ENCODE measurements at regions not wholly inside any gene's neighbourhood (a gene's known extent, or its start where the extent isn't known, plus 50 kb on each side); places are given as distances from the start of the nearest gene placed in this dataset.

GRCh38 chr4:14772388-14772787 is 229.9 kb upstream of the CPEB2 start:
- peaks cover 33% of the 10 kb centered on the region for H3K27me3 Mint-ChIP-seq (ENCODE audit: insufficient read depth)
- H3K4me3 Mint-ChIP-seq, result no peak overlapping the region
- no peak overlapping the region for H3K27ac Mint-ChIP-seq
- H3K36me3 ChIP-seq (ENCODE audit: control insufficient read depth, insufficient read depth, low read length), result no peaks in the 10 kb centered on the region
- no peak overlapping the region for H3K9ac ChIP-seq (ENCODE audit: extremely low read depth, low read length, poor library complexity, severe bottlenecking)
- no peaks in the 10 kb centered on the region for H3K9me3 Mint-ChIP-seq
- H3K4me1 Mint-ChIP-seq, result peaks cover 2% of the 10 kb centered on the region
- no peak overlapping the region for H3K4me3 ChIP-seq (ENCODE audit: low read length)
- H3K36me3 Mint-ChIP-seq (ENCODE audit: low read depth), result no peaks in the 10 kb centered on the region
- no peak for TF ChIP-seq CTCF (conservative IDR thresholded peaks at IDR 0.05)
- H3K4me1 ChIP-seq (ENCODE audit: control insufficient read depth, insufficient read depth, low read length), result no peaks in the 10 kb centered on the region
- peaks cover 47% of the 10 kb centered on the region for H3K27me3 ChIP-seq (ENCODE audit: control insufficient read depth, insufficient read depth, low read length, poor library complexity, severe bottlenecking)
- no peaks in the 10 kb centered on the region for H3K9me3 ChIP-seq (ENCODE audit: control insufficient read depth, low read length)
- DNase-seq, result no peak
- WGBS, 2 experiments (ENCODE audit: insufficient coverage in 1 of 2, insufficient read length in 1 of 2), result 94 to 100% methylated on average over 2 of the region's 2 CpGs
- H3K27ac ChIP-seq (ENCODE audit: low read depth, low read length), result no peak overlapping the region

- no peak overlapping the region for H3K4me3 Mint-ChIP-seq
- H3K27me3 Mint-ChIP-seq (ENCODE audit: insufficient read depth), result no peaks in the 10 kb centered on the region
- Histone ChIP-seq H3K9ac (ENCODE audit: extremely low read depth, low read length, poor library complexity, severe bottlenecking) (no peak overlapping the region), H3K9me3 (ENCODE audit: control insufficient read depth, low read length) (peaks cover 5% of the 10 kb centered on the region), H3K27ac (ENCODE audit: low read depth, low read length) (no peak overlapping the region), H3K36me3 (ENCODE audit: control insufficient read depth, insufficient read depth, low read length) (no peaks in the 10 kb centered on the region), H3K4me3 (ENCODE audit: low read length) (no peak overlapping the region), H3K4me1 (ENCODE audit: control insufficient read depth, insufficient read depth, low read length) (no peaks in the 10 kb centered on the region), H3K27me3 (ENCODE audit: control insufficient read depth, insufficient read depth, low read length, poor library complexity, severe bottlenecking) (no peaks in the 10 kb centered on the region)
- no peaks in the 10 kb centered on the region for H3K36me3 Mint-ChIP-seq (ENCODE audit: low read depth)
- 68 to 88% methylated on average over 4 to 5 of the region's 5 CpGs for WGBS, 2 experiments (ENCODE audit: insufficient coverage in 1 of 2, insufficient read length in 1 of 2)
- no peaks in the 10 kb centered on the region for H3K4me1 Mint-ChIP-seq
- no peak for TF ChIP-seq CTCF (conservative IDR thresholded peaks at IDR 0.05)
- peaks cover 3% of the 10 kb centered on the region for H3K9me3 Mint-ChIP-seq
- no peak for DNase-seq
- H3K27ac Mint-ChIP-seq, result no peak overlapping the region
These were observed 219.0 kb upstream of the CPEB2 start for GRCh38 chr4:14783011-14783877.

- Histone ChIP-seq H3K27ac (ENCODE audit: low read depth, low read length) (no peak overlapping the region), H3K4me3 (ENCODE audit: low read length) (no peak overlapping the region), H3K4me1 (ENCODE audit: control insufficient read depth, insufficient read depth, low read length) (no peaks in the 10 kb centered on the region), H3K27me3 (ENCODE audit: control insufficient read depth, insufficient read depth, low read length, poor library complexity, severe bottlenecking) (no peaks in the 10 kb centered on the region), H3K9me3 (ENCODE audit: control insufficient read depth, low read length) (peaks cover 15% of the 10 kb centered on the region), H3K36me3 (ENCODE audit: control insufficient read depth, insufficient read depth, low read length) (no peaks in the 10 kb centered on the region), H3K9ac (ENCODE audit: extremely low read depth, low read length, poor library complexity, severe bottlenecking) (no peak overlapping the region)
- no peaks in the 10 kb centered on the region for H3K36me3 Mint-ChIP-seq (ENCODE audit: low read depth)
- H3K27ac Mint-ChIP-seq, result no peak overlapping the region
- H3K9me3 Mint-ChIP-seq, result peaks cover 12% of the 10 kb centered on the region
- TF ChIP-seq CTCF (conservative IDR thresholded peaks at IDR 0.05), result no peak
- no peak overlapping the region for H3K4me3 Mint-ChIP-seq
- no peaks in the 10 kb centered on the region for H3K4me1 Mint-ChIP-seq
- WGBS, 2 experiments (ENCODE audit: insufficient coverage in 1 of 2, insufficient read length in 1 of 2), result 75 to 100% methylated on average over 2 to 4 of the region's 4 CpGs
- no peaks in the 10 kb centered on the region for H3K27me3 Mint-ChIP-seq (ENCODE audit: insufficient read depth)
- DNase-seq, result no peak
These were observed 215.1 kb upstream of the CPEB2 start for GRCh38 chr4:14787221-14787620.
